DOHH2 (cell line): ENCODE measurements at regions not wholly inside any gene's neighbourhood (a gene's known extent, or its start where the extent isn't known, plus 50 kb on each side); places are given as distances from the start of the nearest gene placed in this dataset.

Source experiments
- CTCF ChIP-seq: fragments of 200-600 bp; sonication (generic); IDR thresholded peaks from one replicate; pipeline ENCODE4 v1.5.1; 2014; ENCODE audit warnings: antibody characterized with exemption, mild to moderate bottlenecking, low read depth, low read length; ENCODE audit not compliant: poor library complexity, severe bottlenecking
- EZH2phosphoT487 ChIP-seq: fragments of 200-600 bp; sonication (generic); IDR thresholded peaks from 2 replicates; pipeline ENCODE4 v1.6.1; 2017; ENCODE audit warnings: borderline replicate concordance, mild to moderate bottlenecking, antibody characterized with exemption, low read length, moderate library complexity, mixed read lengths

GRCh38 chr9:3161912-3162311 lies 318.0 kb upstream of the PUM3 start:
- TF ChIP-seq CTCF (no peak), EZH2phosphoT487 (no peak)
